GM21737 (cell line): ENCODE measurements at regions not wholly inside any gene's neighbourhood (a gene's known extent, or its start where the extent isn't known, plus 50 kb on each side); places are given as distances from the start of the nearest gene placed in this dataset.
A peak's percentile ranks its signal among the peaks of the same experiment; 100 is the strongest.

ENCODE experiments used
- ATAC-seq: cut with Tn5 transposase; IDR thresholded peaks from one replicate; pipeline ENCODE4 v1.9.1; 2021; ENCODE audit warnings: mild to moderate bottlenecking, moderate library complexity; ENCODE audit not compliant: unreplicated experiment

DNA sequence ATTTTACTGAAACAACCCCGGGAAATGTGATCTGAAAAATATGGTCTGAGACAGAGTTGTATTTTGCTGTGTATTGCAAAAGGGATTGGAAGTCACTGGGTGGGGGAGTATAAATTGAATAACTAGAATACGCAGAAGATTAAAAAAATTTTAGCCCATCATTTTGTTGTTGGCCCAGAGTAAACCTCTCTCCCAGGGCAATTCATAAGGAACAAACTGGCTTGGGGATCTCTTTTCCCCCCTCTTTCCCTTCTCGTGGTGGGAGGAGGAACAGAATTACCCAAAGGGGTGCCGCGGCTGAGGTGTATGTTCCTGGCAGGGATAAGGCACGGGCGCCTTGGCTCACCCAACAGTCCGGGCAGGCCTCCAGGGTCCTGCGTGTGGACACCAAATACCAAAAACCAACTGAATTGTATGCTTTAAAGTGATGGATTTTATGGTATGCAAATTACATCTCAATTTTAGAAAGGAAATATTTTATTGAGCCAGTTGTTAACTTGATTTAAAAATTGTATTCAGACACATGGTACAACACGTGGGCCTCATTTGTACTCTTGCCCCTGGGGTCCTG is 121.2 kb upstream of the SPRED2 start:
- no peak for ATAC-seq

GRCh38 chr2:65551528-65551927 is 119.1 kb upstream of the SPRED2 start:
- ATAC-seq: no peak

DNA sequence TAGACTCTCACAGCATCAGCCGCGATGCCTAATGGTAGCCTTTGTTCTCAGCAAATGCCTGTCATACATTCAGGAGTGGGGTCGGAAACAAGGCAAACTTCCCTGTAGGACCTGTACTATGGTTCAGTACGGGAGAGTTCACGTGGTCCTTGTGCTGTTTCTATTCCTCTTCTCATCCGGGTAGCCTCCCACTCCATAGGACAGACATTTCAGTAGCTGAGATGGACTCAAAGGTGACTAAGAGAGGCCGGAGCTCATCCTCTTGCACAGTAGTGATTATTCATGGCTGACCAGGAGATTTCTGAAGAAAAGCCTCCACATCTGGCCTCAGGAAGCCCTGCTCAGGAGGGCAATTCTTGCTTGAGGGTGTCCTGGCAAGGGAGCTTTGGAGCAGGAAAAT is 117.8 kb upstream of the SPRED2 start:
- no peak for ATAC-seq

- no peak for ATAC-seq
Measured at GRCh38 chr2:65549631-65550030, 117.2 kb upstream of the SPRED2 start.

DNA sequence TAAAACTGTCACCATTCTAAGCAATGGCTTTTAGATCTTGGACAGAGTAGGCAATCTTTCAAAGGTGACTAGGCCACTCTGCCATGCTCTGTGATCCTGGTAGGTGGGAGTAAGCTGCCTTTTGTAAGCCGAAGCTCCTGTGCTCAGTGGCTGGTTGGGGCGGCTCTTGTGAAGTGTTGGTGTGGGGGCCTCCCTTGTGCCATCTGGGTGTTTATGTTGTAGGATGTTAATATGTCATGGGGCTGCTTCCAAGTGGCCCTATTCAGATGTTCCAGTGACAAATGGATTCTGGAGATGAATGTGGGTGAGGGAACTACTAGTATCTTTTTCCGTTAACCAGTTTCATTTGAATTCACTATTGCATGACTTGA is 116.8 kb upstream of the SPRED2 start:
- no peak for ATAC-seq

DNA sequence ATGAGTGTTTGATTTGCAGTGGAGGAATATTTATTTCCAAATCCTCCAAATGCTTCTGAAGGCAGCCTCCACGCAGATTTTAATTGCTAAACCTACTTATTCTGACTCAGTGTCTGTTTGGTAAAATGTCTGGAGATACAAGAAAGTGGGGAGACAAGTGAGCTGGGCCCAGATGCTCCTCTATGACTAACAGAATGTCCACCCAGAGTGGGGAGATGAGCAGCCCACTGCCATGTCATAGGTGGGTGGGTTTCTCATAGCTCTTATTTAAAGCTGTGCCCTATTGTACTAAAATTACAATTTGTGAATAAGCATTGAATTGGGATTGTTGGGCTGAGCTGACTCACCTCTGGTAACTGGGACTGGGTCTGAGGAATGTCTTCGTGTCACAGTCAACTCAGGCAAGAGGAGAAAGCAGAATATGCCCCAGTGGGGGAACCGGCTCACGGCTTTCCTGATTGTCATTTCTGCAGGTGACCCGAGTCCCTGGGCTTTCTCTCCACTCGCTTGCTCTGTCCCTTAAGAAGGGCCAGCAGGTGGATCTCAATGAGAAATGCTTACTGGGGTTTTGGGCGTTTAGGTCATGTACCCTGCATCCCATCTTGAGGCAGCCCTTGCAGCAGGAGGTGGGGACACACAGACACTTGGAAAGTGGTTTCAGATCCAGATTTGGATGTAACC is 116.3 kb upstream of the SPRED2 start:
- no peak for ATAC-seq

DNA sequence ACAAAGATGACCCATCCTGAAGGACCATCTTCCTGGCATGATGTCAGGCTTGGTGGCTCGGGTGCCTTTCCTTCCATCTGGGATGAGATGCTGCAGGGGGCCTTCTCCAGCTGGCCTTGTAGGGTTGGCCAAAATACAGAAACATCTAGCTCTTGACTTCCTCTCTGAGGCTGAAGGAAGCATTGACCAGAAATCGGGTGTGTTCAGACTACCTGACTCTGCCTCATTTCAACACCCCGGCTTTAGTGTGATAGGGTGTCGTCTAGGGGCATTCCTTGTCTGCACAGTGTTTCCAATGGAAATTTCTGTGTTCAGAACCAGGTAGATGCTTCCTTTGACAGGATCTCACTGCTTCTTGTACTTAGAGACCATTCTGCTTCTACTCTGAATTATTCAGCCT is 115.7 kb upstream of the SPRED2 start:
- ATAC-seq: no peak

GRCh38 chr2:65545837-65546805 is 113.7 kb upstream of the SPRED2 start:
- ATAC-seq: no peak

DNA sequence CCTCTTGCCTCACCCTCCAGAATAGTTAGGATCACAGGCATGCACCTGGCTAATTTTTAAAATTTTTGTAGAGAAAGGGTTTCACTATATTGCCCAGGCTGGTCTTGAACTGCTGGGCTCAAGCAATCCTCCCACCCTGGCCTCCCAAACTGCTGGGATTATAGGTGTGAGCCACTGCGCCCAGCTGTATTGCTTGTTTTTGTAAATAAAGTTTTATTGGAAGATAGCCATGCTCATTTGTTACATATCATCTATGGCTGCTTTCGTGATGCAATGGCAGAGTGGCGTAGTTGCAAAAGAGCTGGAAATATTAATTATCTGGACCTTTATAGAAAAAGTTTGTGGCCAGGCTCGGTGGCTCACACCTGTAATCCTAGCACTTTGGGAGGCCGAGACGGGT is 109.4 kb upstream of the SPRED2 start:
- ATAC-seq: no peak

GRCh38 chr2:65539633-65540032 is 107.2 kb upstream of the SPRED2 start:
- no peak for ATAC-seq

GRCh38 chr2:65537651-65538385 is 105.4 kb upstream of the SPRED2 start:
- ATAC-seq: no peak

GRCh38 chr2:65536596-65536995 is 104.2 kb upstream of the SPRED2 start:
- peak; percentile 73 for ATAC-seq

DNA sequence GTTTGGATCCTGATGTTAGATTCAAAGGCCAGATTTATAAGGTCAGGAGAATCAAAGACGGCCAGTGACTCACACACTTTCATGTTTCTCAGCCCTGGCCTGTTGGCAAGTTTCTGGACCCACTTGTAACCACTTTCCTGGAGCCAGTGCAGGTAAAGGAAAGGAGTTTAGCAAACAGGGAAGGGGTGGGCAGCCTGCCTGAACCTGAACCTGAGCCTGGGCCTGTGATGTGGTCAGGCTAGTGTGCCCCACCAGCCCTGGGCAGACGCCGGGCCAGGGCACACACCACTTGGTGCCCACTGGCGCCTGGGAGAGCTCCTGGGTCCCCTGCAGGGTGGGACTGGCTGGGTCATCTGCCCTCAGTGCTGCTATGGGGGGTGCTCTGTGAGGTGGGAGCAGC is 100.5 kb upstream of the SPRED2 start:
- ATAC-seq: no peak

DNA sequence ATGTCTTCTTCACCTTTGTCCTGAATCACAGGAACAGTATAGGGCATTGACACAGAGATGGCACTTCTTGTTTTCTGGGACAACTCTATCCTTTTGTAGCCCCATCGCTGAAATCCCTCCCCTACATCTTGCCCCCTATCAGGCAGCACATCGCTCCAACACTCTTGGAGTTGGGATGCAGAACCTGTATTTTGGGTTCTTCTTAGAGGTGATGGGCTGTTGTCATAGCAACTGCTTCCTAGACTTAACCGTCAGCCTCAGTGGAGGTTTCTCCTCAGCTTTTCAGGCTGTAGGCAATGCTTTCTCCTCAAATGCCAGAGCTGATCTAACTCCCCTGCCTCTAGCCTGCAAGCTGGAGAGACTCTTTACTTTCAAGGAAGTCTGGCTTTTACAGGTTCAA is 99.9 kb upstream of the SPRED2 start:
- ATAC-seq: no peak

- no peak for ATAC-seq
Measured at GRCh38 chr2:65530547-65531320, 98.3 kb upstream of the SPRED2 start.

DNA sequence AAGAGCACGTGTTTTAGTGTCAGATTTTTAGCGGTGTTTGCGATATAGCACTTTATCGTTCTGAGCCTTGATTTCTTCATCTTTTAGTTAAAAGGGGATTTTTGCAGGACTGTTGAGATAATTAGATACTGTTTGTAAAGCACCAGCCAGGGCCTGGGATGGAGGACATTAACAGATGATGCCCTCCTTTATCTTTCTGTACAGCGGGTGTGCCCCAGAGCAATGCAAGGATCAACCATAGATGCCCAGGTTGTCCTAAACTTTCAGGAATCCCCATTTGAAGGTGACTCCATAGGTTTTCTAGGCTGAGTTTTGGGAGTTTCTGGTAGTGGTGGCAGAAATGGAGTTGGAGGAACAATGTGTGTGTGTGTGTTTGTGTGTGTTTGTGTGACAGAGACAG is 97.0 kb upstream of the SPRED2 start:
- ATAC-seq: no peak

DNA sequence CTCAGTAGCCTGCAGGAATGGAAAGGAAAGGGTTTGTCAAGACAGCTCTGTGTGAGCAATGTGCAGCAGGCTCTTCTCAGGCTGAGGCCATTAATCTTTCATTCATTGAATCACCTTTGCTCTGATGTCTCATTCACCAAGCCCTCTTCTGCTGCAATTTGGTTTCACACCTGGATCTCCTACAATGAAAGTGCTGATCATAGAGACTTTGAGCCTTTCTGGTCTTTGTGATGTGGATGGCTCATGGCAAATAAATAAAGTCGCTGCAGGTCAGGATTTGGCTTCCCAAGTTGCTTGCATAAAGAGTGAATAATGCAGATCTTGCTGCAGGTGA is 95.8 kb upstream of the SPRED2 start:
- ATAC-seq: no peak

DNA sequence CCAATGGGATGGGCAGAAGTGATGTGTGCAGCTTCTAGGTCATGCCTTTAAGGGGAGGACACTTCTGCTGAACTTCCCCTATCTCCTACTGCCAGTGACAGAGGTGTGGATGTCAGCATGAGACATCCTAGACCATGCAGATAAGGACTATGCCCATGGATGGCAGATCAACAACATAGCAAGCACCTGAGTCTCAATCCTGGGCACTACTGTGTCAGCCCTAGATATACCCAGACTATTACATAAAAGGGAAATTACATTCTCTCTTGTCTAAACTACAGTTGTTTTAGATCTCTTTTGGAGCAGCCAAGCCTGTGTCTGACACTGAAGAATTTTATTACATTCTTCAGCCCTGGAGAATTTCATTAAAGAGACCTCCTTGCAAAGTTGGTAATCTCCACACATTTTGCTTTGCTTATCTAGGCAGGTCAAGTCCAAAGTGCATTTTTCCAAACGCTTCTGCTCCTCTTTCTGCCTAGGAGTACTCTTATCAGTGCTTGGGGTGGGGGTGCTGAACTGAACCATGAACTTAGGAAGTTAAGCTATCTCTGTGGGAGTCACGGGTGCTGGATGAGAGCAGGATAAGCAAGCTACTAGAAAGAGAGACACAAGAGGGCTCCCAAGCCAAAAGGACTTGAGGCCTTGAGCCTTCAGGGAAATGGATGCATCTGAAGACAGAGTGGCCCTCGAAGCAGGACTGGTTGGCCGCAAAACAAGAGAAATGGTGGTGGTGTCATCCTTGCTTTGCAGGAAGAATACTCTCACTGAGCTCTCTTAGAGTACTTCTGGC is 95.2 kb upstream of the SPRED2 start:
- ATAC-seq: no peak

GRCh38 chr2:65525616-65526231 is 93.3 kb upstream of the SPRED2 start:
- no peak for ATAC-seq
